Lung (tissue), 11 donors: ENCODE measurements at regions not wholly inside any gene's neighbourhood (a gene's known extent, or its start where the extent isn't known, plus 50 kb on each side); places are given as distances from the start of the nearest gene placed in this dataset.

Experiments
- ATAC-seq: fragments of 200-7000 bp; cut with Tn5 transposase; one replicate; pipeline ENCODE4 v1.9.1; 2020; ENCODE audit warnings: moderate number of reproducible peaks; ENCODE audit not compliant: insufficient read depth, low FRiP score
- DNase-seq, 3 donors: peaks; one replicate each; pipeline ENCODE4 v3.0.0-alpha.2; 2013 to 2017
- H3K27ac ChIP-seq, 2 donors: one replicate each; pipeline ENCODE4 v1.5.1; 2013; ENCODE audit warnings: mild to moderate bottlenecking in 2 of 2, moderate library complexity in 2 of 2, control low read depth in 1 of 2, inconsistent platforms in 1 of 2, low read depth in 1 of 2, low read length in 1 of 2
- H3K27me3 ChIP-seq, 3 donors: one replicate each; pipeline ENCODE4 v1.5.1; 2013; ENCODE audit warnings: low read length in 2 of 3; ENCODE audit not compliant: control insufficient read depth in 3 of 3, insufficient read depth in 3 of 3
- H3K36me3 ChIP-seq, 4 donors: one replicate each; pipeline ENCODE4 v1.5.1; 2013; ENCODE audit warnings: low read length in 4 of 4, mild to moderate bottlenecking in 1 of 4, moderate library complexity in 1 of 4; ENCODE audit not compliant: control insufficient read depth in 4 of 4, insufficient read depth in 4 of 4
- H3K4me1 ChIP-seq, 5 donors: one replicate each; pipeline ENCODE4 v1.5.1; 2013; ENCODE audit warnings: low read length in 5 of 5, mild to moderate bottlenecking in 2 of 5, moderate library complexity in 1 of 5; ENCODE audit not compliant: control insufficient read depth in 5 of 5, insufficient read depth in 5 of 5
- H3K4me3 ChIP-seq: one replicate; pipeline ENCODE4 v1.5.1; 2013; ENCODE audit warnings: mild to moderate bottlenecking, control low read depth, moderate library complexity
- H3K9ac ChIP-seq, 2 donors: one replicate each; pipeline ENCODE4 v1.5.1; 2013; ENCODE audit warnings: low read length in 2 of 2, control low read depth in 1 of 2; ENCODE audit not compliant: insufficient read depth in 1 of 2
- H3K9me3 ChIP-seq, 4 donors: one replicate each; pipeline ENCODE4 v1.5.1; 2013; ENCODE audit warnings: low read length in 3 of 4, mild to moderate bottlenecking in 1 of 4, moderate library complexity in 1 of 4; ENCODE audit not compliant: control insufficient read depth in 4 of 4, insufficient read depth in 3 of 4
- WGBS, 2 donors: extraction: QIAGEN DNeasy Blood & Tissue Kit; methylation state at CpG; one replicate each; pipeline ENCODE4 v1.1.7; 2013; 5-methylcytosine and 5-hydroxymethylcytosine counted together
- TF ChIP-seq, protein P1 (sequence below): IDR thresholded peaks from 2 replicates; pipeline ENCODE4 v1.5.1; 2012; ENCODE audit warnings: mild to moderate bottlenecking; ENCODE audit errors: control extremely low read depth, extremely low read depth
- donor health status: control.
- donor health status: control.
- donor health status: Bipolar disorder and iron deficiency.
- donor health status: healthy.
- donor health status: DM: yes; HTN: yes; CAD: no.

DNA sequence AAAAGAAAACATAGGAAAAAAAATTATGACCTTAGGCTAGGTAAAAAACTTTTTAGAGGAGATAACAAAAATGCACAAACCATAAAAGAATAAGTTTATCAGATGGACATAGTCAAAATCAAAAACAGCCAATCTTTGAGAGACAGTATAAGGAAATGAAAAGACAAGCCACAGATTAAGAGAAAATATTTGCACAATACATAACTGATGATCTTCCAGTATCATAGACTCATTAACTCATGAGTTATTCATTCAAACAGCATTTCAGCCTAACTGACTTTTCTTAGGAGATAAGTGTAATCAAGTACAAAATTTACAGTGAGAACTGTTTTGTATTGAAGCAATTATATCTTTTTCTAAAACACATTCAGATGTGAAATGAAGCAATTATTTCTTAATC lies 183.8 kb downstream of the FBXO8 start:
- TF ChIP-seq, protein P1, sequence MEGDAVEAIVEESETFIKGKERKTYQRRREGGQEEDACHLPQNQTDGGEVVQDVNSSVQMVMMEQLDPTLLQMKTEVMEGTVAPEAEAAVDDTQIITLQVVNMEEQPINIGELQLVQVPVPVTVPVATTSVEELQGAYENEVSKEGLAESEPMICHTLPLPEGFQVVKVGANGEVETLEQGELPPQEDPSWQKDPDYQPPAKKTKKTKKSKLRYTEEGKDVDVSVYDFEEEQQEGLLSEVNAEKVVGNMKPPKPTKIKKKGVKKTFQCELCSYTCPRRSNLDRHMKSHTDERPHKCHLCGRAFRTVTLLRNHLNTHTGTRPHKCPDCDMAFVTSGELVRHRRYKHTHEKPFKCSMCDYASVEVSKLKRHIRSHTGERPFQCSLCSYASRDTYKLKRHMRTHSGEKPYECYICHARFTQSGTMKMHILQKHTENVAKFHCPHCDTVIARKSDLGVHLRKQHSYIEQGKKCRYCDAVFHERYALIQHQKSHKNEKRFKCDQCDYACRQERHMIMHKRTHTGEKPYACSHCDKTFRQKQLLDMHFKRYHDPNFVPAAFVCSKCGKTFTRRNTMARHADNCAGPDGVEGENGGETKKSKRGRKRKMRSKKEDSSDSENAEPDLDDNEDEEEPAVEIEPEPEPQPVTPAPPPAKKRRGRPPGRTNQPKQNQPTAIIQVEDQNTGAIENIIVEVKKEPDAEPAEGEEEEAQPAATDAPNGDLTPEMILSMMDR = no peak
- H3K4me3 ChIP-seq = no peak overlapping the region
- H3K9ac ChIP-seq = no peak overlapping the region
- H3K9me3 ChIP-seq = no peaks in the 10 kb centered on the region
- ATAC-seq (no peak), DNase-seq (no peak)
- H3K4me1 ChIP-seq = no peaks in the 10 kb centered on the region
- no peaks in the 10 kb centered on the region for H3K27me3 ChIP-seq
- H3K36me3 ChIP-seq = no peaks in the 10 kb centered on the region
- no peak overlapping the region for H3K27ac ChIP-seq

DNA sequence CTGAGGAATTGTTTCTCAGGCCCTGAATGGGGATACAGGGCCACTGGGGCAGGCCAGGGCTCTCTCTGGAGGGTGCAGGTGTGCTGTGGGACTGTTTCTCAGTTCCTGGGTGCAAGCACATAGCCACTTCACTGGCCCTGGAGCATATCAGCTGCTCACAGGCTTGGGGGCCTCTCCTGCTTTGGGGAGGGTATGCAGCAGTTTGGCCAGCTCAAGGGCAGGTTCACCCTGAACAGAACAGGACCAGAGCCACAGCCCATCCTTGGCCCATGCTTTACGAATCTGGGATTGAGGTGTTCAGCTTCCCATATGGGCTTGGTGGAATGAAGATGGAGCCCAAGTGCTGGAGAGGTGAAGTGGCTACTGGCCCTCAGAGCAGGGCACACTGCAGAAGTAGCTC lies 186.5 kb downstream of the FBXO8 start:
- ATAC-seq (no peak), DNase-seq (no peak)
- H3K9me3 ChIP-seq = peaks cover 0 to 2% (median 0%) of the 10 kb centered on the region in 4 donors
- no peaks in the 10 kb centered on the region for H3K27me3 ChIP-seq
- no peaks in the 10 kb centered on the region for H3K36me3 ChIP-seq
- WGBS, 2 donors = 88 to 89% methylated on average over 1 of the region's 1 CpG
- no peak overlapping the region for H3K9ac ChIP-seq
- no peak overlapping the region for H3K4me3 ChIP-seq
- H3K4me1 ChIP-seq = no peaks in the 10 kb centered on the region
- TF ChIP-seq, protein P1 = no peak
- H3K27ac ChIP-seq = no peak overlapping the region

DNA sequence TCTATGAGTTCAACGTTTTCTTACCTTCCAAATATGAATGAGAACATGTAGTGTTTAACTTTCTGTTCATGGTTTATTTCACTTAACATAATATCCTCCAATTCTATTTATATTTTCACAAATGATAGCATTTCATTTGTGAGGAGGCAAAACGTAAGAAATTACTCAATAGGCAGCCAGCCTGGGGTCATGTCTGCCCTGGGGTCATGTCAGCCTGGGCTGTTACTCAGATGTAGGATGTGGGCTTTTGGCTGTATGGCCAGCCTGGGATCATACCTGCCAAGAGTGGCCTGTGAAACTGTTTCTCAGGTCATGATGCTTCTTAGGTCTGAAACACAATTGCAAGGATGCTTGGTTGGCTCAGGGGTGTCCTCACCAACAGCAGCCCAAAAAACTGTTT lies 187.0 kb downstream of the FBXO8 start:
- Histone ChIP-seq H3K27me3 (no peaks in the 10 kb centered on the region), H3K9ac (no peak overlapping the region), H3K4me3 (no peak overlapping the region), H3K4me1 (no peaks in the 10 kb centered on the region), H3K9me3 (peaks cover 0 to 3% (median 0%) of the 10 kb centered on the region in 4 donors), H3K27ac (no peak overlapping the region), H3K36me3 (no peaks in the 10 kb centered on the region)
- TF ChIP-seq, protein P1 = no peak
- ATAC-seq (no peak), DNase-seq (no peak)
- WGBS, 2 donors = 50 to 75% methylated on average over 2 of the region's 2 CpGs

DNA sequence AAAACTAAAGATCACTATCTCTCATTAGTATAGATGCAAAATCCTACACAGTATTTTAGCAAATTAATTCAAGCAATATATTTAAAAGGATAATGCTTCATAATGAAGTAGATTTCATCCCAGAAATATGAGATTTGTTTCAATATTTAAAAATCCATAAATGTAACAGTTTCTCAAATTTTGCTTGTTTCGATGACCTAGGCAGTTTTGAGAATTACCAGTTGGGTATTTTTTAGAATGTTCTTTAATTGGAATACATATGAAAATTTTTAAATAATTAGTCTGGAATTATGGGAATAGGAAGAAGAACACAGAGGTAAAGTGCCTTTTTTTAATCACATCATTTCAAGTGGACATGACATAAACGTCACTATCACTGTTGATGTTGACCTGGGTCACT lies 192.3 kb downstream of the FBXO8 start:
- Histone ChIP-seq H3K36me3 (no peaks in the 10 kb centered on the region), H3K4me1 (peaks cover 0 to 10% (median 0%) of the 10 kb centered on the region in 5 donors), H3K27me3 (no peaks in the 10 kb centered on the region), H3K4me3 (no peak overlapping the region), H3K9me3 (peaks cover 0 to 3% (median 0%) of the 10 kb centered on the region in 4 donors), H3K9ac (no peak overlapping the region), H3K27ac (no peak overlapping the region)
- TF ChIP-seq, protein P1 = no peak
- WGBS, 2 donors = 85 to 87% methylated on average over 2 of the region's 2 CpGs
- ATAC-seq (no peak), DNase-seq (no peak)
